HEK293T (cell line): ENCODE measurements at regions not wholly inside any gene's neighbourhood (a gene's known extent, or its start where the extent isn't known, plus 50 kb on each side); places are given as distances from the start of the nearest gene placed in this dataset.

Experiments
- BHLHE40 ChIP-seq: fragments of 450-650 bp; IDR thresholded peaks from 2 replicates; pipeline ENCODE4 v1.6.1; 2016; ENCODE audit warnings: mild to moderate bottlenecking, moderate library complexity, borderline replicate concordance
- FOXM1 ChIP-seq: fragments of 450-650 bp; IDR thresholded peaks from 2 replicates; pipeline ENCODE4 v1.6.1; 2017; ENCODE audit warnings: mild to moderate bottlenecking, borderline replicate concordance
- LEF1 ChIP-seq: fragments of 450-650 bp; IDR thresholded peaks from 2 replicates; pipeline ENCODE4 v1.6.1; 2017; ENCODE audit warnings: mild to moderate bottlenecking, borderline replicate concordance
- SP1 ChIP-seq: fragments of 450-650 bp; IDR thresholded peaks from 2 replicates; pipeline ENCODE4 v1.6.1; 2017
- TARDBP ChIP-seq: fragments of 450-650 bp; IDR thresholded peaks from 2 replicates; pipeline ENCODE4 v1.6.1; 2016

- TF ChIP-seq FOXM1, result no peak
- no peak for TF ChIP-seq TARDBP
- no peak for TF ChIP-seq LEF1
- no peak for TF ChIP-seq BHLHE40
- TF ChIP-seq SP1, result no peak
These were observed 97.7 kb upstream of the FAM180A start for GRCh38 chr7:135846339-135846738.
